ENCODE measurements at regions not wholly inside any gene's neighbourhood (a gene's known extent, or its start where the extent isn't known, plus 50 kb on each side); places are given as distances from the start of the nearest gene placed in this dataset.

DNA sequence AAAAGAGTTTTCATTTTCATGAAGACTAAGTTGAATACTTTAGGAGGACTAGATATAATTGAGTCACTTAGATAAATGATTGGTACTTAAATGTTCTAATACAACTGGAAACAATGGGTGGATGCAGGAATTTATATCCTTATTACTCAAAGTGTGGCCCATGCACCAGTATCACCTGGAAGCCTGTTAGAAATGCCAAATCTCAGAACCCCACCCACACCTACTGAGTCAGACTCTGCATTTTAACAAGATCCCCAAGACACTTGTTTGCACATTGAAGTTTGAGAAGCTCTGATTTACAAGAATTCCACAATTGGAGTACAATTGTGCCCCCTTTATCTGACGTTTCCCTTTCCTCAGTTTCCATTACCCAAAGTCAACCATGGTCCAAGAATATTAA is 239.0 kb downstream of the AUH start:
- intact Hi-C loops (cut with DNase I; ENCODE audit: low total_unique reads): loop anchor here (1.0 kb wide), 1 partner anchor 42 kb away; no protein-coding TSS in a partner anchor
- no peak for DNase-seq (ENCODE audit: low spot score in 2 of 2)
- Histone ChIP-seq H3K9me3 (no peaks in the 10 kb centered on the region), H3K4me1 (no peaks in the 10 kb centered on the region), H3K27ac (no peak overlapping the region), H3K36me3 (no peaks in the 10 kb centered on the region), H3K4me3 (no peak overlapping the region), H3K27me3 (no peaks in the 10 kb centered on the region)
- TF ChIP-seq POLR2A (IDR thresholded peaks at IDR 0.05) (no peak), CTCF (IDR thresholded peaks at IDR 0.05) (no peak), POLR2AphosphoS5 (IDR thresholded peaks at IDR 0.05) (no peak)

DNA sequence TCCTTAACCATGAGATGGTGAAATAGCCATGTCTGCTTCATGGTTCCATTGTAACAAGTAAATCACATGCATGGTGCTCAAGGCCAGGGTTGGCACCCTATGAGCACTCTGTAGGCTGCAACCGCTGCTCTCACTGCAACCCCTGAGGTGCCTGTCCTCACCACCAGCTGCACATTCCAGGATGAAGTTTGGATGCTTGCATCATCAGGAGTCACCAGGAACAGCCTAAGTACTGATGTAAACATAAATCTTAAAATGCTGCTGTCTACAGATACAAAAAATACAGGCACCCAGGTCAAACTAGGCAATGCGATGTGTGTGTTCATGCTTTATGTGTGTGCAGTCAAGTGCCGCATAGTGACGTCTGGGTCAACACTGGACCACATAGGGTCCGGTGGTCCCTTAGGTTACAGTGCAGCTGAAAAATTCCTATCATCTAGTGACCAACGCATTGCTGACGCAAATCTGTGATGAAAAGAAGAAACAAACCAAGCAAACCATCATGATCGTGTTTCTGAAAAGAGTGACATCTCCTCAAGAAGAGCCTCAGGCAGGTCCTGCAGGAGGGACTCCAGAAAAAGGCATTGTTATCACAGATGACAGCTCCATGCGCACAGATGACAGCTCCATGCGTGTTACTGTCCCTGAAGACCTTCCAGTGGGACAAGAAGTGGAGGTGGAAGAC is 234.8 kb downstream of the AUH start:
- TF ChIP-seq POLR2AphosphoS5 (IDR thresholded peaks at IDR 0.05): no peak
- no peak for TF ChIP-seq POLR2A (IDR thresholded peaks at IDR 0.05)
- no peak for TF ChIP-seq CTCF (IDR thresholded peaks at IDR 0.05)
- no peak for DNase-seq (ENCODE audit: low spot score in 2 of 2)
- H3K27ac ChIP-seq: no peak overlapping the region
- H3K4me3 ChIP-seq: no peak overlapping the region
- no peaks in the 10 kb centered on the region for H3K27me3 ChIP-seq
- no peaks in the 10 kb centered on the region for H3K4me1 ChIP-seq
- no peaks in the 10 kb centered on the region for H3K9me3 ChIP-seq
- intact Hi-C loops (cut with DNase I; ENCODE audit: low total_unique reads): no loop called here
- H3K36me3 ChIP-seq: no peaks in the 10 kb centered on the region

DNA sequence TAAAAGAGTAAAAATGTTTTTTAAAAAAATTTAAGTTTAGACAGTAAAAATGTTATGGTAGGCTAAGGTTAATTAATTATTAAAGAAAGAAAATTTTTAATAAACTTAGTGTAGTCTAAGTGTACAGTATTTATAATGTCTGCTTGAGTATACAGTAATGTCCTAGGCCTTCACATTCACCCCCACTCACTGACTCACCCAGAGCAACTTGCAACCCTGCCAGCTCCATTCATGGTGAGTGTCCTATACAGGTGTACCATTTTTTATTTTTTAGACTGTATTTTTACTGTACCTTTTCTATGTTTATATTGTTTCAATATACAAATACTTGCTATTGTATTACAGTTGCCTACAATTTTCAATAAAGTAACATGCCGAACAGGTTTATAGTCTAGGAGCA is 234.1 kb downstream of the AUH start:
- Histone ChIP-seq H3K4me1 (no peaks in the 10 kb centered on the region), H3K4me3 (no peak overlapping the region), H3K27ac (no peak overlapping the region), H3K9me3 (no peaks in the 10 kb centered on the region), H3K36me3 (no peaks in the 10 kb centered on the region), H3K27me3 (no peaks in the 10 kb centered on the region)
- TF ChIP-seq CTCF (IDR thresholded peaks at IDR 0.05): no peak
- TF ChIP-seq POLR2A (IDR thresholded peaks at IDR 0.05): no peak
- no peak for TF ChIP-seq POLR2AphosphoS5 (IDR thresholded peaks at IDR 0.05)
- intact Hi-C loops (cut with DNase I; ENCODE audit: low total_unique reads): no loop called here
- DNase-seq (ENCODE audit: low spot score in 2 of 2): no peak

- TF ChIP-seq POLR2A (IDR thresholded peaks at IDR 0.05): no peak
- TF ChIP-seq POLR2AphosphoS5 (IDR thresholded peaks at IDR 0.05): no peak
- no peak for TF ChIP-seq CTCF (IDR thresholded peaks at IDR 0.05)
- Histone ChIP-seq H3K27ac (no peak overlapping the region), H3K4me1 (no peaks in the 10 kb centered on the region), H3K36me3 (no peaks in the 10 kb centered on the region), H3K27me3 (no peaks in the 10 kb centered on the region), H3K4me3 (no peak overlapping the region), H3K9me3 (no peaks in the 10 kb centered on the region)
- no peak for DNase-seq (ENCODE audit: low spot score in 2 of 2)
- intact Hi-C loops (cut with DNase I; ENCODE audit: low total_unique reads): no loop called here
Measured at GRCh38 chr9:91130796-91131318, 230.9 kb downstream of the AUH start.

DNA sequence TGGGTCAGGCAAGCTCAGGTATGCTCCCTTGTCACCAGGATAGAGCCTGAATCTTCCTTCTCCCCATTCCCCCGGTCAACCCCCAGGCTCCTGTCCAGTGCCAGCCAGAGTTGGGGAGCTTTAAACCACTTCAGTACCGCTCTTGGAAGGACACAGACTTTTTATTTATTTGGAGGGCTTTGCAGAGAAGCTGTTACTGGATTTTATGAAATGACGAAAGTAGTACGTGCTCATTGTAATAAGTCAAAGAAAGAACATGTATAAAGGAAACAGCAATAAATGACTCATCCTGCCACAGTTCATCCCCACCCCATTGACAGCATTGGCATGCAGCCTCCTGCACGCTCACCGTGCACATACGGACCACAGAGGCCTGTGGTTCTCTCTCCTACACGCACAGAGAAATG is 230.3 kb downstream of the AUH start:
- TF ChIP-seq POLR2AphosphoS5 (IDR thresholded peaks at IDR 0.05): peak in 2 of 3 donors; percentile 9 to 30
- no peak for TF ChIP-seq POLR2A (IDR thresholded peaks at IDR 0.05)
- no peak overlapping the region for H3K27ac ChIP-seq
- intact Hi-C loops (cut with DNase I; ENCODE audit: low total_unique reads): no loop called here
- H3K4me3 ChIP-seq: no peak overlapping the region
- H3K9me3 ChIP-seq: no peaks in the 10 kb centered on the region
- no peaks in the 10 kb centered on the region for H3K27me3 ChIP-seq
- no peak for DNase-seq (ENCODE audit: low spot score in 2 of 2)
- H3K4me1 ChIP-seq: no peaks in the 10 kb centered on the region
- no peaks in the 10 kb centered on the region for H3K36me3 ChIP-seq

Data from breast epithelium (tissue), 4 donors.